Right atrium auricular region (tissue), 2 donors: ENCODE measurements at regions not wholly inside any gene's neighbourhood (a gene's known extent, or its start where the extent isn't known, plus 50 kb on each side); places are given as distances from the start of the nearest gene placed in this dataset.

Source experiments
- DNase-seq: peaks from one replicate; pipeline ENCODE4 v3.0.0-alpha.2; 2019; ENCODE audit warnings: low spot score
- H3K27ac ChIP-seq, 2 donors: fragments of 200-600 bp; sonication (generic); 1 replicate in 1 of 2; 2 replicates in 1 of 2; pipeline ENCODE4 v1.5.1; 2016 to 2019
- H3K27me3 ChIP-seq, 2 donors: fragments of 200-600 bp; sonication (generic); one replicate each; pipeline versions ENCODE4 v1.5.1 to v1.6.0; 2017 to 2019
- H3K36me3 ChIP-seq: fragments of 200-600 bp; sonication (generic); one replicate; pipeline ENCODE4 v1.5.1; 2016
- H3K4me1 ChIP-seq, 2 donors: fragments of 200-600 bp; sonication (generic); one replicate each; pipeline versions ENCODE4 v1.5.1 to v1.6.0; 2017 to 2019
- H3K4me3 ChIP-seq, 2 donors: fragments of 200-600 bp; sonication (generic); 1 replicate in 1 of 2; 2 replicates in 1 of 2; pipeline ENCODE4 v1.5.1; 2017 to 2019; ENCODE audit warnings: mild to moderate bottlenecking in 1 of 2, moderate library complexity in 1 of 2
- H3K9me3 ChIP-seq, 2 donors: fragments of 200-600 bp; sonication (generic); one replicate each; pipeline ENCODE4 v1.5.1; 2019
- CTCF ChIP-seq, 2 donors: fragments of 200-600 bp; sonication (generic); IDR thresholded peaks; one replicate each; pipeline ENCODE4 v1.5.1; 2019; ENCODE audit warnings: antibody characterized with exemption in 2 of 2

GRCh38 chr14:85423889-85424288 lies 106.1 kb upstream of the FLRT2 start:
- no peak overlapping the region for H3K4me3 ChIP-seq
- H3K36me3 ChIP-seq = no peaks in the 10 kb centered on the region
- H3K9me3 ChIP-seq = no peaks in the 10 kb centered on the region
- no peak overlapping the region for H3K27ac ChIP-seq
- DNase-seq = no peak
- no peaks in the 10 kb centered on the region for H3K27me3 ChIP-seq
- H3K4me1 ChIP-seq = no peaks in the 10 kb centered on the region
- no peak for TF ChIP-seq CTCF (IDR thresholded peaks at IDR 0.05)

- H3K27me3 ChIP-seq = no peaks in the 10 kb centered on the region
- H3K36me3 ChIP-seq = no peaks in the 10 kb centered on the region
- H3K9me3 ChIP-seq = no peaks in the 10 kb centered on the region
- peak in 1 of 2 donors; percentile 20 for TF ChIP-seq CTCF (IDR thresholded peaks at IDR 0.05)
- no peak overlapping the region for H3K27ac ChIP-seq
- H3K4me1 ChIP-seq = no peaks in the 10 kb centered on the region
- no peak overlapping the region for H3K4me3 ChIP-seq
- DNase-seq = no peak
Observed at GRCh38 chr14:85425507-85425906, 104.4 kb upstream of the FLRT2 start.

- H3K9me3 ChIP-seq = no peaks in the 10 kb centered on the region
- no peaks in the 10 kb centered on the region for H3K4me1 ChIP-seq
- no peak for DNase-seq
- no peaks in the 10 kb centered on the region for H3K27me3 ChIP-seq
- TF ChIP-seq CTCF (IDR thresholded peaks at IDR 0.05) = no peak
- H3K4me3 ChIP-seq = no peak overlapping the region
- H3K27ac ChIP-seq = no peak overlapping the region
- no peaks in the 10 kb centered on the region for H3K36me3 ChIP-seq
Observed at GRCh38 chr14:85426068-85426935, 103.6 kb upstream of the FLRT2 start.

- Histone ChIP-seq H3K36me3 (no peaks in the 10 kb centered on the region), H3K27ac (no peak overlapping the region), H3K9me3 (no peaks in the 10 kb centered on the region), H3K4me1 (no peaks in the 10 kb centered on the region), H3K27me3 (no peaks in the 10 kb centered on the region), H3K4me3 (no peak overlapping the region)
- DNase-seq = no peak
- TF ChIP-seq CTCF (IDR thresholded peaks at IDR 0.05) = no peak
Observed at GRCh38 chr14:85428926-85429325, 101.0 kb upstream of the FLRT2 start.

- TF ChIP-seq CTCF (IDR thresholded peaks at IDR 0.05) = no peak
- no peak overlapping the region for H3K4me3 ChIP-seq
- no peaks in the 10 kb centered on the region for H3K9me3 ChIP-seq
- peak overlapping the region in 1 of 2 donors; percentile 62 for H3K27ac ChIP-seq
- no peaks in the 10 kb centered on the region for H3K36me3 ChIP-seq
- no peak for DNase-seq
- H3K4me1 ChIP-seq = peaks cover 0 to 8% of the 10 kb centered on the region in 2 donors
- H3K27me3 ChIP-seq = no peaks in the 10 kb centered on the region
Observed at GRCh38 chr14:85437148-85437547, 92.8 kb upstream of the FLRT2 start.

GRCh38 chr14:85438001-85438400 lies 91.9 kb upstream of the FLRT2 start:
- DNase-seq = no peak
- H3K27ac ChIP-seq = peak overlapping the region in 1 of 2 donors; percentile 56

More at GRCh38 chr14:85438001-85438400, 91.9 kb upstream of the FLRT2 start:
- Histone ChIP-seq H3K4me3 (no peak overlapping the region), H3K4me1 (peaks cover 0 to 8% of the 10 kb centered on the region in 2 donors), H3K27me3 (no peaks in the 10 kb centered on the region), H3K36me3 (no peaks in the 10 kb centered on the region), H3K9me3 (no peaks in the 10 kb centered on the region)
- no peak for TF ChIP-seq CTCF (IDR thresholded peaks at IDR 0.05)
